HG03457 (cell line): ENCODE measurements at regions not wholly inside any gene's neighbourhood (a gene's known extent, or its start where the extent isn't known, plus 50 kb on each side); places are given as distances from the start of the nearest gene placed in this dataset.

Experiments
- ATAC-seq: cut with Tn5 transposase; IDR thresholded peaks from one replicate; pipeline ENCODE4 v1.9.1; 2021; ENCODE audit warnings: moderate number of reproducible peaks; ENCODE audit not compliant: unreplicated experiment

GRCh38 chr4:30281986-30282385 is 438.2 kb upstream of the PCDH7 start:
- no peak for ATAC-seq

- no peak for ATAC-seq
These were observed 436.8 kb upstream of the PCDH7 start for GRCh38 chr4:30283336-30283735.

DNA sequence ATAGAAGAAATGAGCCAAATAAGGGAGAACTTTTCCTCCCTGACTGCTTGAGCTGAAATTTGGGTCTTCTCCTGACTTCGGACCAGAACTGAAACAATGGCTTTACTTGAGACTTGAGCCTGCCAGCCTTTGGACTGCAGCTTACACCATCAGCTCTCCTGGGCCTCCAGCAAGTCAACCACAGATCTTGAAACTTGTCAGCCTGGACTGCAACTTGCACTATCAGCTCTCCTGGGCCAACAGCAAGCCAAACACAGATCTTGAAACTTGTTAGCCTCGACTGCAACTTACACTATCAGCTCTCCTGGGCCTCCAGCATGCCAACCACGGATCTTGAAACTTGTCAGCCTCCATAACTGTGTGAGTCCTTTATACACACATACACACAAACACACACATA is 425.9 kb upstream of the PCDH7 start:
- no peak for ATAC-seq

- no peak for ATAC-seq
These were observed 424.5 kb upstream of the PCDH7 start for GRCh38 chr4:30295652-30296051.

DNA sequence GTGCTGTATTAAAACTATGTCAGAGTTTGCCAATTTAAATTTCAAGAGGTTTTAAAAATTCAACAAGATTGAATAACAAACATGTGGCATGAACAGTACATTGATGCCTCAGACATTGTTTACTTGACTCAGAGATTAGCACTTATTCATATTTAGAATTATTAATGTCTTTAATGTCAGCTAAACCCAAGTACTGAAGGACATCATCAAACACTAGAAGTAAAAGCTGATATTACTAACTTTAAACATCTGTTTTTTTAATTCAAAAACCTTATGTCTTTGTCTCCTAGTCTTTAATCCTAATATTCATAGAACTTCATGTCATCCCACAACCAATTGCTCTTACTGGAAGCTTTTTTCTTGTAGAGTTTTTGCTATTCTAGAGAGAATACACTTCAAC is 406.2 kb upstream of the PCDH7 start:
- ATAC-seq = no peak

DNA sequence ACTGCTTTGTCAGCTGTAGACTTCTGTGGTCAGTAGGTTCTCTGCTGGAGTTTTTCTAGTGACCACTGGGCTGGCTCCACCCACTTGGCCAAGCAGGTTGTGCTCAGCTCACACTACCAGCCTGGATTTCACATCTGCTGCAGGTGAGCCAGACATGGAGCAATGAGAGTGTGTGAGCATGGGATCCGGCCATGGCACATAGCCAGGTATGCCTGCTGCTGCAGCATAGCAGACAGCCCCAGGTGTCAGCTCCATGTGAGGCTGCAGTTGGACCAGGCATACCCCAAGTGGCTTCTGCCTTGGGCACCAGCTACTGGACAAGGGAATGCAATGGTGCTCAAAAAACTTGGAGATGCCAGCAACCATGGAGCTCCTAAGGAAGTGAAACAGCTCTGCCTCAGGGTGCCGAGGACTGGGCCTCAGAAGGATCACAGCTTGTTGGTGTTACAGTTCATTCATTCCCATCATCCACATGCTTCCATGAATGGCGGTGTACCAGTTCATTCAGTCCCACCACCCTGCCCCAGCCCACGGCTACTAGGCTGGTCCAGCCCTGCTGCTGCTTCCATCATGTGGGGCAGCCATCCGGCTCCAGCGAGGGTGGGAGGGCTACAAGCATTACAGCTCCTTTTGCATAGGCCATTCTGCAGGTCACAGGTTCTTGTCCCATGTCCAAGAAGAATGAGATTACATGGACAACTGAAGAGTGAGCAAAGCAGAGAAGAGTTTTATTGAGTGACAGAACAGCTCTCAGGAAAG is 389.1 kb upstream of the PCDH7 start:
- ATAC-seq = no peak

GRCh38 chr4:30341731-30342130 is 378.4 kb upstream of the PCDH7 start:
- ATAC-seq = no peak

GRCh38 chr4:30350288-30350687 is 369.9 kb upstream of the PCDH7 start:
- no peak for ATAC-seq

DNA sequence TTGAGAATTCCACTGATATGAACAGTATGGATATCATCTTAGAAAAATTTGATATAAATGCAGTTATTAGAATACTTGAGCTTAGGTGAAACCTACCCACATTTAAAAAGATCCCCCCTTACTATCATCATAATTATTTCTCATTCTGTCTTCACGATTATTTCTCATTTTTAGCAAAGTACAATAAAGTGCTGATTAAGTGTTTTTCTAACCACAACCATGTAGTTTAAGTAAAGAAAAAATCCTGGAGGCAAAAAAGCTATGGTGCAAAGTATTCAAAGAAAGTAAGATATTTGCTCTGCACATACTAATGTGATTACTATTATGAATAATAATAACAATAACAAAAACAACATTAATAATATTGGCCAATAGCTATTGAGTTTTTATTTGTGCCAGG is 365.6 kb upstream of the PCDH7 start:
- no peak for ATAC-seq

DNA sequence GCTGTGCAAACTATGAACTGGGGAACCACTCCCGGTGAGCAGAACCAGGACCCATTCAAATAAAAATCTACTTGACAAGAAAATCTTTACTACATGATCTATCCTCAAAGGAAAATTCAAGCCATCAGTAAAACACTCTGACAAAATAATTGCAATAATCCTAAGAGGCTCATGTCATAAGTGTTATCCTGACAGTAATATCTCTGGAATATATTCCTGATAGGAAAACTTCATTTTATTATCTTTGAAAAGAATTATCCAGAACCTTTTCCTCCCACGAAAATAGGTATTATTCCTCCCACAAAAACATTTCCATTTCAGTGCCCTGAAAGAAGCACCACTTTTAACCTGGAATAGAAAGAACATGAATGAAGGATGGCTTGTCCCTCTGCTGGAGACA is 357.7 kb upstream of the PCDH7 start:
- ATAC-seq = no peak

DNA sequence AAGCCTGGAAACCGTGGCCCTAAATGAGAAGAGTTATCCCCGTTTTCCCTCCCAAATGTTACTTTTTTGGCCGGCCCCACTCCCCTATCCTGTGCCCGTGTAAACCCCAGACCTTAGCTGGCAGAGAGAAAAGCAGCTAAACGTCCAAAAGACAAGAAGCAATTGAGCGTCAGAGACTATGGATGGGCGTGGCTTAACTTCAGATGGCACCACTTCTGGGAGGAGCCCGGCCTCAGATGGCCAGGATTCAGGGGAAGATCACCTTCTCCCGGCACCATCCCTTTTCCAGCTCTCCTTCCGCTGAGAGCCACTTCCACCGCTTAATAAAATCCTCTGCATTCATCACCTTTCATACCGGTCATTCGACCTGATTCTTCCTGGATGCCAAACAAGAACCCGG is 350.1 kb upstream of the PCDH7 start:
- no peak for ATAC-seq

DNA sequence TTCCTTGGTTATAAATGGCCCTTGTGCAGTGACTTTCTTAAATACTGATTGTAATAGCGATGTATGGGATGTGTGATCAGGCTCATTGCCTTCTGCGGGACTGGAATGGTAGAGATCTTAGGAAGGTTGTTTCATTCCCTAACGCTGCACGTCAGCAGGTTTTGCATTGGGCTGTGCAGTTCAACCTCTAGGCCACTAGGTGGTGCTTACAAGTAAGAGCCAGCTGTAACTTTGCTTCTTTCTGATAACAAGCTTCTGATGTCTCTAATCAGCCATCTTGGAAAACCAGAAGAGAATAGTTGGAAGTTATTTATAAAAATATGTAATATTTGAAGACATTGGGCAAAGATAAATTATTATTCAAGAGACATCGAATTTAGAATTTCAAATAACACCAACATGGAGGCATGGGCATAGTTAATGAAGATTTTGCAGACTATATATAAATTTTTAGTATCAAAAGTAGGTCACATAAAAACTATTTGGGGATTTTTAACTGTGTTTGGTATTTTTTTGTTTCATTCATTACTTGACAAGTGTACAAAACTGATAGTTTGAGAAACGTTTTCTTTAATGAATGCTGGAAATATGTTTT is 339.7 kb upstream of the PCDH7 start:
- ATAC-seq = no peak

DNA sequence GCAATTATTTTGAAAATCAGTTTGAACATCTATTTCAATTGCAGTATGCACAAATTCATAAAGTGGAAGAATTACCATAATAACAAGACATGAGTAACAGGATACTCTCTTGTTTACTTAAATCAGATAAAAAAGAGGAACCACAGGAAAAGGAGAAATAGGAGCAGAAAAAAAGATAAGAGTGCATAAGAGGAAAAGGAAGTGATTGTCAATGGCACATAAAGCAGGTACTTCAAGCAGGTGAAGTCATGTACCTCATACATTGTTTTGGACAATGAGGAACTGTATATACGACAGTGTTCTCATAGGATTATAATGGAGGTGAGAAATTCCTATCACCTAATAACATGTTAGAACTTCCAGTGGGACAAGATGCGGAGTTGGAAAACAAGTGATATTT is 334.5 kb upstream of the PCDH7 start:
- no peak for ATAC-seq

DNA sequence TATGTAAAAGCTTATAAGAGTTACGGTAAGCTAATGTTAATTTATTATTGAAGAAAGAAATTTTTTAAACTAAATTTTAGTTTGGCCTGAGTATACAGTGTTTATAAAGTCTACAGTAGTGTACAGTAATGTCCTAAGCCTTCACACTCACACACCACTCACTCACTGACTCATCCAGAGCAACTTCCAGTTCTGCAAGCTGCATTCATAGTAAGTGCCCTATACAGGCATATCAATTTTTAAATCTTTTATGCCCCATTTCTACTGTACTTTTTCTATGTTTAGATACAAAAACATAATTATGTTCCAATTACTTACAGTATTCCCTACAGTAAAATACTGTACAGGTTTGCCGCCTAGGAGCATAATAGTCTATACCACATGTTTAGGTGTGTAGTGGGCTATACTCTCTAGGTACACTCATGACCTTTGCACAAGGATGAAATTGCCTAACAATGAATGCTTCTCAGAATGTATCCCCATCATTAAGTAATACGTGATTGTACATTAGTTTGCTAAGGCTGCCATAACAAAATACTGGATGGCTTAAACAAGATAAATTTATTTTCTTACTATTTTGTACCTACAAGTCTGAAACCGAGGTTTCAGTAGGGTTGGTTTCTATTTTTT is 333.8 kb upstream of the PCDH7 start:
- no peak for ATAC-seq

GRCh38 chr4:30395902-30396301 is 324.3 kb upstream of the PCDH7 start:
- no peak for ATAC-seq

DNA sequence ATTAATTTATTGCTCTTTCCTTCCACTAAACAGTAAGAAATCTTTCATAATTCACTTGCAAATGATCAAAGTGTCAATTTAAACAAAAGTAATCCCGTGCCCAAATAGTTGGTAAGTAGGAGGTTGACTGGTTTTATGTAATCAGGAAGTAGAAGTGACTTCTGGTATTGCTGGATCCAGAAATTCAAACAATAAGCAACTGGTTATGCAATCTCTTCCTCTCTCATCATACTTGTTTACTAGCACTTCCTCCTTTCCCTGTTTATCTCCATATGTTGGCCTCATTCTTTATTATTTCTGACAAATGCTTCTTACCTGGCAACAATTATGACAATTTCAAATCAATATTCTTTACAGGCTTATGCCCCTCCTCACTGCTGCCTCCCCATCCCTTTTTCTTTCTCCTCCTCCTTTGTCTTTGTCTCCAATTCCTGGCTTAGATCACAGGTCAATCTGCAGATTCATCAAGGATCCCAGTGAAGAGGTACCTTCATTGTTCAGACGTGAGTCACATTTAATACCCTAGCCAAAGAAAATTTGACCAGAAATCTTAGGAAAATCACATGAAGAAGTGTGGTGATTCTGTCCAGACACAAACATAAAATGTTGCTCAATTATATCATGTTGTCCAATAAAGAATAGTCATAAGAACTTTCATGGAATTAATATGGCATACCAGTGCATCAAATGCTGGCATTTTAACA is 323.2 kb upstream of the PCDH7 start:
- no peak for ATAC-seq

- no peak for ATAC-seq
These were observed 320.7 kb upstream of the PCDH7 start for GRCh38 chr4:30399476-30399875.

DNA sequence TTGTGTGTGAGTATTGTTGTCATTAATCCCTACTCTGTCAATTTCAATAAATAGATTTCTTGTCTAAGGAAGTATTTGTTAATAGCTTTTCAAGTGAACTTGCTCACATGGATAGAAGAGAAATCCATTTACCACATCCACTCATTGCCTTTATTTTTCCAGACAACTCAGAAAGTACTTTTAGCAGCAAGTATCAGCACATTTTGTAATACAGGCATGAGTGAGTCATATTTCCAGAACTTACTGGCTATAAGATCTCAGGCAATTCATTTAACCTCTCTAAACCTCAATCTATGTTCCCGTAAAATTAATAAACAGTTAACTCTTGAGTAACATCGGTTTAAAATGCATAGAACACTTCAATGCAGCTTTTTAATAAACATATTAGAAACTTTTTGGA is 317.9 kb upstream of the PCDH7 start:
- no peak for ATAC-seq

GRCh38 chr4:30413915-30414314 is 306.3 kb upstream of the PCDH7 start:
- no peak for ATAC-seq

DNA sequence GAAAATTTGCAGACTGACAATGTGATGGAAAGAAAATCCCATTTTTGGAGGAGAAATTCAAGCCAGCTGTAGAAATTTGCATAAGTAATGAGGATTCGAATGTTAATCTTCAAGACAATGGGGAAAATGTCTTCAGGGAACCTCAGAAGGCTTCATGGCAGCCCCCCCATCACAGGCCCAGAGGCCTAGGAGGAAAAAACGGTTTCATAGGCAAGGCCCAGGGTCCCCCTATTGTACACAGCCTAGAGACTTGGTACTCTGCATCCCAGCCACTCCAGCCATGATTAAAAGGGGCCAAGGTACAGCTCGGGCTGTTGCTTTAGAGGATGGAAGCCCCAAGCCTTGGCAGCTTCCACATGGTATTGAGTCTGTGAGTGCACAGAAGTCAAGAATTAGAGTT is 303.6 kb upstream of the PCDH7 start:
- ATAC-seq = no peak

DNA sequence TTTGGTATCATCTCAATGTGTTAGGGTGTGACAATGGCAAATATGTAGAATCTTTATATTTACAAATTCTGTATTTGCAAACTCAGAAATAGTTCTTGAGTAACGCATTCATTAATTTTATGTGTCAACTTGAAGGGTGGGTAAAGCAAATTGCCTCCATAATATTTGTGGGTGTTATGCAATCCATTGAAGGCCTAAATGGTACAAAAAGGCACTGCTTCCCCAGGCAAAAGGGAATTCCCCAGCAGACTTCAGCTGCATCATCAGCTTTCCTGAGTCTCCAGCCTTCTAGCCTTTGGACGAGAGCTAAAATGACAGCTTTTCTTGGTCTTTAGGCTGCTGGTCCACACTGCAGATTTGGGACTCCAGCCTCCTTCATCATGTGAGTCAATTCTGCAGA is 292.2 kb upstream of the PCDH7 start:
- no peak for ATAC-seq
